ENCODE measurements at regions not wholly inside any gene's neighbourhood (a gene's known extent, or its start where the extent isn't known, plus 50 kb on each side); places are given as distances from the start of the nearest gene placed in this dataset.

- CTCF ChIA-PET = no interaction called here
Measured at GRCh38 chr13:89678466-89679121, 1668.9 kb upstream of the MIR17HG start.

GRCh38 chr13:89684896-89685295 is 1662.6 kb upstream of the MIR17HG start:
- no peak for TF ChIP-seq CTCF (conservative IDR thresholded peaks at IDR 0.05; ENCODE audit: low read depth)
- no peak for DNase-seq (ENCODE audit: low spot score)
- CTCF ChIA-PET = interaction anchor here (1.0 kb wide), 1 partner anchor 11 kb away, joined by 5 read pairs; no protein-coding TSS in a partner anchor
- POLR2A ChIA-PET (ENCODE audit: low non-redundant PET) = no interaction called here
- H3K27ac ChIP-seq = no peak overlapping the region

More at GRCh38 chr13:89678466-89679121, 1668.9 kb upstream of the MIR17HG start:
- DNase-seq (ENCODE audit: low spot score) = no peak
- POLR2A ChIA-PET (ENCODE audit: low non-redundant PET) = no interaction called here
- no peak overlapping the region for H3K27ac ChIP-seq
- TF ChIP-seq CTCF (conservative IDR thresholded peaks at IDR 0.05; ENCODE audit: low read depth) = no peak

- CTCF ChIA-PET = no interaction called here
Measured at GRCh38 chr13:89686171-89686570, 1661.3 kb upstream of the MIR17HG start.

GRCh38 chr13:89687066-89687465 is 1660.4 kb upstream of the MIR17HG start:
- ChIA-PET POLR2A (ENCODE audit: low non-redundant PET) (no interaction called here), CTCF (no interaction called here)
- DNase-seq (ENCODE audit: low spot score) = no peak
- no peak for TF ChIP-seq CTCF (conservative IDR thresholded peaks at IDR 0.05; ENCODE audit: low read depth)
- H3K27ac ChIP-seq = no peak overlapping the region

More at GRCh38 chr13:89686171-89686570, 1661.3 kb upstream of the MIR17HG start:
- POLR2A ChIA-PET (ENCODE audit: low non-redundant PET) = no interaction called here
- TF ChIP-seq CTCF (conservative IDR thresholded peaks at IDR 0.05; ENCODE audit: low read depth) = no peak
- no peak overlapping the region for H3K27ac ChIP-seq
- DNase-seq (ENCODE audit: low spot score) = no peak

GRCh38 chr13:89688918-89689317 is 1658.6 kb upstream of the MIR17HG start:
- no peak for DNase-seq (ENCODE audit: low spot score)
- POLR2A ChIA-PET (ENCODE audit: low non-redundant PET) = no interaction called here
- no peak overlapping the region for H3K27ac ChIP-seq
- no peak for TF ChIP-seq CTCF (conservative IDR thresholded peaks at IDR 0.05; ENCODE audit: low read depth)
- CTCF ChIA-PET = no interaction called here

GRCh38 chr13:89694451-89694850 is 1653.0 kb upstream of the MIR17HG start:
- ChIA-PET CTCF (interaction anchor here (0.6 to 1.7 kb wide), 5 partner anchors 11 to 1618 kb away, joined by 3 to 6 read pairs (median 4); no protein-coding TSS in a partner anchor), POLR2A (ENCODE audit: low non-redundant PET) (no interaction called here)
- no peak overlapping the region for H3K27ac ChIP-seq
- no peak for DNase-seq (ENCODE audit: low spot score)
- TF ChIP-seq CTCF (conservative IDR thresholded peaks at IDR 0.05; ENCODE audit: low read depth) = no peak

All from RWPE1 (cell line).